ENCODE measurements at regions not wholly inside any gene's neighbourhood (a gene's known extent, or its start where the extent isn't known, plus 50 kb on each side); places are given as distances from the start of the nearest gene placed in this dataset.

- Histone ChIP-seq H3K79me2 (no peaks in the 10 kb centered on the region), H3K4me2 (ENCODE audit: low read length) (no peak overlapping the region), H3K9me3 (ENCODE audit: control insufficient read depth, low read length) (no peaks in the 10 kb centered on the region), H3K9ac (no peak overlapping the region), H2AFZ (no peak overlapping the region), H3K4me3 (ENCODE audit: low read depth, low read length) (no peak overlapping the region), H3K27me3 (ENCODE audit: control insufficient read depth, insufficient read depth, low read length) (no peaks in the 10 kb centered on the region), H3K27ac (no peak overlapping the region), H3K4me1 (no peaks in the 10 kb centered on the region), H3K36me3 (ENCODE audit: control insufficient read depth, insufficient read depth, low read length) (no peaks in the 10 kb centered on the region)
- TF ChIP-seq CTCF (IDR thresholded peaks at IDR 0.05): no peak
Measured at GRCh38 chr12:131372171-131372475, 338.8 kb upstream of the SFSWAP start.

GRCh38 chr12:131372706-131373195 lies 338.1 kb upstream of the SFSWAP start:
- Histone ChIP-seq H3K27me3 (ENCODE audit: control insufficient read depth, insufficient read depth, low read length) (no peaks in the 10 kb centered on the region), H3K9me3 (ENCODE audit: control insufficient read depth, low read length) (no peaks in the 10 kb centered on the region), H3K4me1 (no peaks in the 10 kb centered on the region), H3K4me3 (ENCODE audit: low read depth, low read length) (no peak overlapping the region), H3K9ac (no peak overlapping the region), H3K4me2 (ENCODE audit: low read length) (no peak overlapping the region), H3K36me3 (ENCODE audit: control insufficient read depth, insufficient read depth, low read length) (no peaks in the 10 kb centered on the region), H3K79me2 (no peaks in the 10 kb centered on the region), H2AFZ (no peak overlapping the region), H3K27ac (no peak overlapping the region)
- no peak for TF ChIP-seq CTCF (IDR thresholded peaks at IDR 0.05)

- no peak for TF ChIP-seq CTCF (IDR thresholded peaks at IDR 0.05)
- Histone ChIP-seq H3K27me3 (ENCODE audit: control insufficient read depth, insufficient read depth, low read length) (no peaks in the 10 kb centered on the region), H3K79me2 (no peaks in the 10 kb centered on the region), H3K4me3 (ENCODE audit: low read depth, low read length) (no peak overlapping the region), H2AFZ (no peak overlapping the region), H3K27ac (no peak overlapping the region), H3K4me1 (no peaks in the 10 kb centered on the region), H3K36me3 (ENCODE audit: control insufficient read depth, insufficient read depth, low read length) (no peaks in the 10 kb centered on the region), H3K9ac (no peak overlapping the region), H3K4me2 (ENCODE audit: low read length) (no peak overlapping the region), H3K9me3 (ENCODE audit: control insufficient read depth, low read length) (no peaks in the 10 kb centered on the region)
Measured at GRCh38 chr12:131375261-131375971, 335.5 kb upstream of the SFSWAP start.

- Histone ChIP-seq H2AFZ (no peak overlapping the region), H3K4me1 (no peaks in the 10 kb centered on the region), H3K4me2 (ENCODE audit: low read length) (no peak overlapping the region), H3K79me2 (no peaks in the 10 kb centered on the region), H3K9ac (no peak overlapping the region), H3K36me3 (ENCODE audit: control insufficient read depth, insufficient read depth, low read length) (no peaks in the 10 kb centered on the region), H3K4me3 (ENCODE audit: low read depth, low read length) (no peak overlapping the region), H3K27me3 (ENCODE audit: control insufficient read depth, insufficient read depth, low read length) (no peaks in the 10 kb centered on the region), H3K9me3 (ENCODE audit: control insufficient read depth, low read length) (no peaks in the 10 kb centered on the region), H3K27ac (no peak overlapping the region)
- no peak for TF ChIP-seq CTCF (IDR thresholded peaks at IDR 0.05)
Measured at GRCh38 chr12:131375972-131376345, 334.9 kb upstream of the SFSWAP start.

GRCh38 chr12:131378176-131378842 lies 332.6 kb upstream of the SFSWAP start:
- Histone ChIP-seq H3K27me3 (ENCODE audit: control insufficient read depth, insufficient read depth, low read length) (no peaks in the 10 kb centered on the region), H3K9ac (no peak overlapping the region), H3K4me1 (no peaks in the 10 kb centered on the region), H3K36me3 (ENCODE audit: control insufficient read depth, insufficient read depth, low read length) (no peaks in the 10 kb centered on the region), H3K4me2 (ENCODE audit: low read length) (no peak overlapping the region), H3K27ac (no peak overlapping the region), H3K9me3 (ENCODE audit: control insufficient read depth, low read length) (no peaks in the 10 kb centered on the region), H3K79me2 (no peaks in the 10 kb centered on the region), H2AFZ (no peak overlapping the region), H3K4me3 (ENCODE audit: low read depth, low read length) (no peak overlapping the region)
- TF ChIP-seq CTCF (IDR thresholded peaks at IDR 0.05): no peak

Data from parathyroid adenoma (tissue), 2 donors.